HEK293 (cell line): ENCODE measurements at regions not wholly inside any gene's neighbourhood (a gene's known extent, or its start where the extent isn't known, plus 50 kb on each side); places are given as distances from the start of the nearest gene placed in this dataset.
"Not testable (repeated sequence)": the region's sequence is repeated elsewhere in the genome, so short reads cannot be mapped to it uniquely, and the experiment has no call there.

ENCODE experiments used
- CTCF ChIA-PET: fragments of 350-600 bp; formaldehyde crosslinking; extraction: SDS; loops from one replicate; lab custom pipeline; 2021; ENCODE audit warnings: antibody characterized with exemption; lab: Yijun Ruan, JAX
- POLR2A ChIA-PET: fragments of 300-600 bp; formaldehyde crosslinking; extraction: SDS; loops from one replicate; lab custom pipeline; 2020; ENCODE audit warnings: antibody characterized with exemption, inconsistent platforms; lab: Yijun Ruan, JAX
- H3K27ac ChIP-seq: fragments of 200-500 bp; sonication (Bioruptor generic); 2 replicates; pipeline ENCODE4 v1.5.1; 2014; ENCODE audit warnings: low read depth, low read length, control low read depth, inconsistent platforms; ENCODE audit errors: extremely low read depth
- H3K36me3 ChIP-seq, 2 experiments: fragments of 200-500 bp in 1 of 2; sonication (Bioruptor generic) in 1 of 2; 1 replicate in 1 of 2; 2 replicates in 1 of 2; pipeline ENCODE4 v1.5.1; 2014 to 2017; ENCODE audit warnings: inconsistent platforms in 2 of 2, low read length in 2 of 2; ENCODE audit not compliant: control insufficient read depth in 2 of 2, insufficient read depth in 1 of 2
- H3K4me1 ChIP-seq: fragments of 200-500 bp; sonication (Bioruptor generic); 2 replicates; pipeline ENCODE4 v1.5.1; 2014; ENCODE audit warnings: mild to moderate bottlenecking, low read length, inconsistent platforms; ENCODE audit not compliant: control insufficient read depth, insufficient read depth
- H3K4me3 ChIP-seq: 2 replicates; pipeline ENCODE4 v1.5.1; 2011; ENCODE audit warnings: low read depth, mild to moderate bottlenecking, control low read depth, low read length, moderate library complexity
- H3K9me3 ChIP-seq: fragments of 200-500 bp; sonication (Bioruptor generic); 2 replicates; pipeline ENCODE4 v1.5.1; 2014; ENCODE audit warnings: low read depth, low read length, inconsistent platforms; ENCODE audit not compliant: control insufficient read depth, insufficient read depth
- ATF2 ChIP-seq: fragments of 450-650 bp; formaldehyde crosslinking; IDR thresholded peaks from 2 replicates; pipeline ENCODE4 v1.5.1; 2016; ENCODE audit warnings: missing biosample characterization, missing genetic modification characterization, low read depth
- EGR2 ChIP-seq: fragments of 450-650 bp; formaldehyde crosslinking; IDR thresholded peaks from 2 replicates; pipeline ENCODE4 v1.5.1; 2016; ENCODE audit warnings: low read depth, missing biosample characterization, missing genetic modification characterization
- IKZF3 ChIP-seq: fragments of 450-650 bp; IDR thresholded peaks from 2 replicates; pipeline ENCODE4 v1.5.0; 2018; ENCODE audit warnings: missing biosample characterization, mild to moderate bottlenecking, missing genetic modification characterization, moderate library complexity
- KLF10 ChIP-seq: fragments of 450-650 bp; IDR thresholded peaks from 2 replicates; pipeline ENCODE4 v1.5.1; 2018; ENCODE audit warnings: missing biosample characterization, mild to moderate bottlenecking, missing genetic modification characterization
- KLF7 ChIP-seq: fragments of 450-650 bp; formaldehyde crosslinking; IDR thresholded peaks from 2 replicates; pipeline ENCODE4 v1.5.1; 2016; ENCODE audit warnings: missing biosample characterization, missing genetic modification characterization, borderline replicate concordance
- MEIS1 ChIP-seq: sonication (generic); formaldehyde crosslinking; IDR thresholded peaks from 2 replicates; pipeline ENCODE4 v1.8.1; 2022; ENCODE audit warnings: missing genetic modification reagents, mild to moderate bottlenecking, borderline replicate concordance
- PRDM1 ChIP-seq: fragments of 450-650 bp; formaldehyde crosslinking; IDR thresholded peaks from 2 replicates; pipeline ENCODE4; 2016; ENCODE audit warnings: missing biosample characterization, missing genetic modification characterization
- PRDM10 ChIP-seq: fragments of 450-650 bp; formaldehyde crosslinking; IDR thresholded peaks from 2 replicates; pipeline ENCODE4 v1.5.1; 2016; ENCODE audit warnings: missing biosample characterization, missing genetic modification characterization
- PRDM6 ChIP-seq: fragments of 450-650 bp; formaldehyde crosslinking; IDR thresholded peaks from 2 replicates; pipeline ENCODE4 v1.5.1; 2017; ENCODE audit warnings: missing biosample characterization, missing genetic modification characterization
- SETDB1 ChIP-seq: IDR thresholded peaks from one replicate; pipeline ENCODE4 v1.6.1; 2017; ENCODE audit warnings: mild to moderate bottlenecking, low read length, moderate library complexity, mixed read lengths; ENCODE audit not compliant: insufficient read length
- YY2 ChIP-seq: fragments of 450-650 bp; formaldehyde crosslinking; IDR thresholded peaks from 2 replicates; pipeline ENCODE4 v1.5.1; 2016; ENCODE audit warnings: missing biosample characterization, missing genetic modification characterization
- ZBTB7A ChIP-seq: fragments of 450-650 bp; formaldehyde crosslinking; IDR thresholded peaks from 2 replicates; pipeline ENCODE4 v1.5.1; 2016; ENCODE audit warnings: low read depth, missing biosample characterization, missing genetic modification characterization
- ZFP37 ChIP-seq: fragments of 450-650 bp; formaldehyde crosslinking; IDR thresholded peaks from 2 replicates; pipeline ENCODE4 v1.5.1; 2016; ENCODE audit warnings: missing biosample characterization, missing genetic modification characterization
- ZNF132 ChIP-seq: fragments of 450-650 bp; formaldehyde crosslinking; IDR thresholded peaks from 2 replicates; pipeline ENCODE4 v1.5.1; 2017; ENCODE audit warnings: missing biosample characterization, missing genetic modification characterization, borderline replicate concordance
- ZNF140 ChIP-seq: fragments of 450-650 bp; formaldehyde crosslinking; IDR thresholded peaks from 2 replicates; pipeline ENCODE4 v1.5.1; 2016; ENCODE audit warnings: missing biosample characterization, missing genetic modification characterization
- ZNF335 ChIP-seq: fragments of 450-650 bp; formaldehyde crosslinking; conservative IDR thresholded peaks from 2 replicates; pipeline ENCODE4 v1.5.1; 2016; ENCODE audit warnings: missing biosample characterization, missing genetic modification characterization
- ZNF391 ChIP-seq: fragments of 450-650 bp; formaldehyde crosslinking; IDR thresholded peaks from 2 replicates; pipeline ENCODE4 v1.5.1; 2016; ENCODE audit warnings: low read depth, missing biosample characterization, missing genetic modification characterization, borderline replicate concordance
- ZNF394 ChIP-seq: fragments of 450-650 bp; formaldehyde crosslinking; IDR thresholded peaks from 2 replicates; pipeline ENCODE4 v1.5.1; 2016; ENCODE audit warnings: missing biosample characterization, missing genetic modification characterization, mild to moderate bottlenecking, moderate library complexity, borderline replicate concordance
- ZNF521 ChIP-seq: fragments of 450-650 bp; formaldehyde crosslinking; IDR thresholded peaks from 2 replicates; pipeline ENCODE4 v1.5.1; 2017; ENCODE audit warnings: missing biosample characterization, mild to moderate bottlenecking, missing genetic modification characterization
- ZNF768 ChIP-seq: fragments of 450-650 bp; formaldehyde crosslinking; IDR thresholded peaks from 2 replicates; pipeline ENCODE4 v1.5.1; 2018; ENCODE audit warnings: missing biosample characterization, mild to moderate bottlenecking, missing genetic modification characterization
- ZSCAN4 ChIP-seq: fragments of 450-650 bp; formaldehyde crosslinking; IDR thresholded peaks from 2 replicates; pipeline ENCODE4 v1.5.1; 2017; ENCODE audit warnings: missing biosample characterization, missing genetic modification characterization

- Histone ChIP-seq H3K4me3 (no peak overlapping the region), H3K27ac (no peak overlapping the region)
- TF ChIP-seq YY2 (0 out of 2 replicates have a peak, but pooled peaks have one; percentile 42), ZNF140 (no peak), ATF2 (tag by site-specific recombination) (no peak), ZNF394 (tag by site-specific recombination) (no peak), ZNF391 (tag by site-specific recombination) (no peak), ZFP37 (tag by site-specific recombination) (no peak), EGR2 (tag by site-specific recombination) (no peak), ZSCAN4 (tag by site-specific recombination) (0 out of 2 replicates have a peak, but pooled peaks have one; percentile 32)
- TF ChIP-seq, all 188 proteins: peak for 2
- POLR2A ChIA-PET: interaction anchor here (1.1 kb wide), 1 partner anchor 41 kb away, joined by 4 read pairs; no protein-coding TSS in a partner anchor
- Histone ChIP-seq H3K36me3 (no peaks in the 10 kb centered on the region), H3K4me1 (peaks cover 5% of the 10 kb centered on the region), H3K9me3 (no peaks in the 10 kb centered on the region)
- CTCF ChIA-PET: interaction anchor here (0.6 to 7.2 kb wide), 5 partner anchors 15 to 71 kb away, joined by 3 to 101 read pairs (median 7); no protein-coding TSS in a partner anchor
Measured at GRCh38 chr22:46033256-46034200, 56.6 kb upstream of the WNT7B start.

- ChIA-PET CTCF (interaction anchor here (0.6 to 7.2 kb wide), 5 partner anchors 16 to 70 kb away, joined by 3 to 101 read pairs (median 7); no protein-coding TSS in a partner anchor), POLR2A (interaction anchor here (0.6 to 2.6 kb wide), 2 partner anchors 20 to 21 kb away, joined by 3 to 41 read pairs; no protein-coding TSS in a partner anchor)
- TF ChIP-seq PRDM10 (0 out of 2 replicates have a peak, but pooled peaks have one; percentile 5), ZNF335 (tag by site-specific recombination) (peak; percentile 84)
- not testable (repeated sequence) for H3K4me1 ChIP-seq, H3K9me3 ChIP-seq, H3K27ac ChIP-seq, H3K4me3 ChIP-seq, H3K36me3 ChIP-seq
Measured at GRCh38 chr22:46034480-46034879, 57.5 kb upstream of the WNT7B start.

- peaks cover 5% of the 10 kb centered on the region for H3K4me1 ChIP-seq
- peak overlapping the region; percentile 37 for H3K4me3 ChIP-seq
- POLR2A ChIA-PET: interaction anchor here (0.5 to 3.0 kb wide), 12 partner anchors 11 to 598 kb away, joined by 3 to 41 read pairs (median 6); partner anchors contain the start of genes GTSE1 and TTC38
- H3K9me3 ChIP-seq: no peaks in the 10 kb centered on the region
- CTCF ChIA-PET: interaction anchor here (1.4 to 7.2 kb wide), 4 partner anchors 17 to 82 kb away, joined by 5 to 101 read pairs (median 8); no protein-coding TSS in a partner anchor
- H3K36me3 ChIP-seq: no peaks in the 10 kb centered on the region
- no peak overlapping the region for H3K27ac ChIP-seq
- TF ChIP-seq MEIS1 (CRISPR knock-in tag) (no peak), SETDB1 (no peak), PRDM6 (tag by site-specific recombination) (peak; percentile 72), ZNF132 (tag by site-specific recombination) (0 out of 2 replicates have a peak, but pooled peaks have one; percentile 1), PRDM1 (peak; percentile 15; the same call in 1 of the 2 replicates), ZNF768 (no peak), KLF7 (tag by site-specific recombination) (no peak), IKZF3 (tag by site-specific recombination) (0 out of 2 replicates have a peak, but pooled peaks have one; percentile 13), KLF10 (tag by site-specific recombination) (no peak), ZNF521 (tag by site-specific recombination) (no peak), ZBTB7A (tag by site-specific recombination) (no peak)
Measured at GRCh38 chr22:46035380-46035741, 58.4 kb upstream of the WNT7B start.
